ENCODE measurements at regions not wholly inside any gene's neighbourhood (a gene's known extent, or its start where the extent isn't known, plus 50 kb on each side); places are given as distances from the start of the nearest gene placed in this dataset.
"Not testable (repeated sequence)": the region's sequence is repeated elsewhere in the genome, so short reads cannot be mapped to it uniquely, and the experiment has no call there.

DNA sequence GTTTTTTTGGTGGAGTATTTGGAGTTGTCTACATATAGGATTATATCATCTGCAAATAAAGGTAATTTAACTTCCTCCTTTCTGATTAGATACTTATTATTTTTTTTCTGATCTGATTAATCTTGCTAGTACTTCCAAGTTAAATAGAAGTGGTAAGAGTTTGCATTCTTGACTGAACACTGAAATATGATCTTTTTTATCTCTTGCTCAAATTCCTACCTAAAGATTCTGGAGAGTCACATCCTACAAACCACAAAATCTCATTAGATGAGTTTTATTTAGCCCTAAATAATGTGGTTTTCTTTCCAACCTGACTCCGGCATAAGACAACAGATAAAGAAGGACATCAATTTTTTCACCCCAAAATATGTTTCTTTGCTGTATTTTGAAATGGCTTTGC lies 977.9 kb upstream of the GBE1 start:
- DNase-seq = no peak

DNA sequence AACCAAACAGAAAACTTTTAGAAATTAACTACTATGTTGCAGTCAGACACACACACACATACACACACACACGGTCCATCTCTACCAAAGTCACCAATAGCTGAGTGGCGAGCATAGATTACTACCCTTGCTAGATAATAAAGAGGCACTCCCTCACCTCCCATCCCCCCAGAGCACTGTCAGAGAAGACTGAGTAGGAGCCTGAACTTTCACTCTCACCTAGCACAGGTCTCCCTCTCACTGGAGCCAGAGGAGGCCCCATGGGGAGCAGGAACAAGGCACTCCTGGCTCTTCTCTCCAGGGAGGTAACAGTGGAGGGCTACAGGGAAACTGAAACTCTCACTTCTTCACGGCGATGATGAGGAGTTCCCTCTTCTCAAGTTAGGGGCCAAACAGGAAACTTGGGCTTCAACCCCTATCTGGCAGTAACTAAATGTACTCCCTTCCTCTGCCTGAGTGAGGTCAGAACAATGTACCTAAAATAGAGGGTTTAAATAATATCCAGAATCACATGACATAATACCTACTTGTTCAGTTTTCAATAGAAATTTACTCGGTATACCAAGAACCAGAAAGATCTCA lies 975.3 kb upstream of the GBE1 start:
- DNase-seq = no peak

DNA sequence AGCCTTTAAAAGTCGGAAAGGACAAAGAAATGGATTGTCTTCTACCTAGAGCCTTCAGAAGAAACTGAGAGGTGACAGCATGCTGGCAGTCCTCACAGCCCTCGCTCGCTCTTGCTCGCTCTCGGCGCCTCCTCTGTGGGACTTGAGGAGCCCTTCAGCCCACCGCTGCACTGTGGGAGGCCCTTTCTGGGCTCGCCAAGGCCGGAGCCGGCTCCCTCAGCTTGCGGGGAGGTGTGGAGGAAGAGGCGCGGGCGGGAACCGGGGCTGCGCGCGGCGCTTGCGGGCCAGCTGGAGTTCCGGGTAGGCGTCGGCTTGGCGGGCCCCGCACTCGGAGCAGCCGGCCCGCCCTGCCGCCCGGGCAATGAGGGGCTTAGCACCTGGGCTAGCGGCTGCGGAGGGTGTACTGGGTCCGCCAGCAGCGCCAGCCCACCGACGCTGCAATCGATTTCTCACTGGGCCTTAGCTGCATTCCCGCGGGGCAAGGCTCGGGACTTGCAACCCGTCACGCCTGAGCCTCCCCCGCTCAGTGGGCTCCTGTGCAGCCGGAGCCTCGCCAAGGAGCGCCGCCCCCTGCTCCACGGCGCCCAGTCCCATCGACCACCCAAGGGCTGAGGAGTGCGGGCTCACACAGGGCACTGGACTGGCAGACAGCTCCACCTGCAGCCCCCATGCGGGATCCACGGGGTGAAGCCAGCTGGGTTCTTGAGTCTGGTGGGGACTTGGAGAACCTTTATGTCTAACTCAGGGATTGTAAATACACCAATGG lies 953.8 kb upstream of the GBE1 start:
- DNase-seq = no peak

DNA sequence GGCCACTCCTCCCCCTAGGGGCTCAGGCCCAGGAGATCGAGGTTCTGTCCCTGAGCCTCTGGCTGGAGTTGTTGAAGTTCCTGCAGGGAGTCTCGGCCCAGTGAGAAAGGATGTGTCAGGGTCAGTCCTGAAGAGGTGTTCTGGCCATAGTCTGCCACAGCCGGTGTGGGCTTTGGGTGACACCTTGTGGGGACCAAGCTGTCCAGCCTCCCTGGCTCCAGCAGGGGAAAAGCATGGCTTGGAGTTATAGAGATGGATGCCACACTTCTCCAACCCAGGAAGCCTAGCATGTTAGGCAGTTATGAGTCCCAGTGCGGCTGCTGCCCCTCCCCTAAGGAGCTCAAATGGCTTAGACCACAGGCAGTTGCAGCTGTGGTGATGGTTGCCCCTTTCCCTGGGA lies 945.6 kb upstream of the GBE1 start:
- no peak for DNase-seq

DNA sequence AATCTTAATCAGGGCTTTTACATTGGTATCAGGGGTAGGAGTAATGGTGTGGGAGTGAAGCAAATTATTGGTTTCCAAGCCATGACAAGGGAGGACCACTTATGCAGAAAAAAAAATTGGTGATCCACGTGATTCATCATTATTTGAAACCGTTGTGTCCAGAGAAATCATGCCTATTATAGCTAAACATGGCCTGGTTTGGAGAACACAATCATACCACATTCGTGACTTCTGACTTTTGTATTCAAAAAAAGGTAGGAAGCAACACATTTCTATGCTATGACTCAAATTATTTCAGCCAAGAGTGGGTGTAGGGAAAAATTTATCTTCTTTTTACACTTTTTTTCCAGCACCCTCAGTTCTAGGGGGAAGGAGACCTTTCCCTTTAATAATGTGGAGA lies 924.3 kb upstream of the GBE1 start:
- no peak for DNase-seq

GRCh38 chr3:82676356-82677026 lies 915.0 kb upstream of the GBE1 start:
- DNase-seq = no peak

DNA sequence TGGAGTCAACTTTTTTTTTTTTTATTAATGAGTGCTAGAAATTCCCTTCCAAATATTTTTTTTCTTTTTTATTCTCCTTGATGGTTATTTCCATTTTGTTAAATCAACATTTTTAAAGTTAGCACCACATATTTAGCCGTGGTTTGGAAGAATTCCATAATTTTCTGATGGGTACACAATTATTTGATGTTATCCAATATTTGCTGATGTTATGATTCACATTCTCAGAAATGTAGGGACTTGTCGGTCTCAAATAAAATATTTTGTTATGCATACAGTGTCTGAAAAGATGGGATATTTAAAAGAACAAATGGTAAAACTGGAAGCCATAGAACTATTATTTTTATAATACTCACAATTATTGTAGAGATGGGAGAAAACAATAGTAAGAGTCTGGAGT lies 911.5 kb upstream of the GBE1 start:
- DNase-seq = no peak

- no peak for DNase-seq
Measured at GRCh38 chr3:82671466-82671865, 910.0 kb upstream of the GBE1 start.

DNA sequence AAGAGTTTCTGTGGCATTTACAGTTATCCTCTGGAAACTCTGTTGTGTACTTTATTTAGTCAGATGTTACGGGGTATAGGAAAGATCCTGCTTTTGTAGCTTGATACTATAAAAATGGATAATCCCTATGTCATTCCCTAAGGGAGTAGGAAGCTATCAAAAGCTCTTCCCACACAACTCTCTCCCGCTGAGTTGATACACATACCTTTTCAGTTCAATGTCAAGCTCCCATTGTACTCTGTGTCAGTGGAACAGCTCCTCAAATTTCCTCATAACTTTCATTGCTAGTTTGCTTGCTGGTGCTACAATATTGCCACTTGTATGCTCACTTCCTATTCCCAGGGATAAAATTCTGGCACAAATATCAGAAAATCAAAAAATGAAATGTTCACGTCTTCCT lies 893.3 kb upstream of the GBE1 start:
- no peak for DNase-seq

DNA sequence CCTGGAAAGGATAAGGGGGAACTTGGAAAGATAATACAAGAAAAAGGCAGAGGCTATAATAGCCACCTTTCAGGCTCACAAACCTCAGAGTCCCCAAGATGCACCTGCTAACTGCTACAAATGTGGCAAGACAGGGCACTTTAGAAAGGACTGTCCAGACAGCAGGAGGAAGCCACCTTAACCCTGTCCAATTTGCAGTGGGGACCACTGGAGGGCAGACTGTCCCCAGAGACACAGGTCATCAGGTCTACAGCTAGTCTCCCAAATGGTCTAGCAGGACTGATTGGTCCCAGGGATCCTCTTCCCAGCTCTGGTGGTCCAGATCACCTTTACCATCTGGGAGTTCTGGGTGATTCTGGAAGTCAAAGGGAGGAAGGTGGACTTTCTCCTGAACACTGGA lies 882.5 kb upstream of the GBE1 start:
- DNase-seq = no peak

GRCh38 chr3:82641701-82642100 lies 880.3 kb upstream of the GBE1 start:
- no peak for DNase-seq

DNA sequence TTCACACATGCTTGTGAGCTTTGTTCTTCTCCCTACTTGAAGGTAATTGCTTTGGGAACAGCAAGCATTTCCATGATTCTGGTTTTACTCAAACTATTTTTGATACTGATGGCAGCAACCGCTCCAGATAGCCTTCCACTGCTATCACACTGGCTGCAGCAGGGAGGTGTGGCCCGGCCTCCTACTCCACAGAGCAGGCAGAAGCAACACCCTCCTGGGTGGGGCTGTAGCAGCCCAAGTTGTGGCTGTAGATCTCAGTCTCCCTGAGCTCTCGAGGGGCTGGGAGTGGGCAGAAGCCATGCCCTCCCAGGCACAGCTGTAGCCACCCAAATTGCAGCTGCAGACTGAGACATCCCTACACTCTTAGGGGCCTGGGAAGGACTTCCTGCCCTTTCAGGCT lies 878.8 kb upstream of the GBE1 start:
- DNase-seq = no peak

DNA sequence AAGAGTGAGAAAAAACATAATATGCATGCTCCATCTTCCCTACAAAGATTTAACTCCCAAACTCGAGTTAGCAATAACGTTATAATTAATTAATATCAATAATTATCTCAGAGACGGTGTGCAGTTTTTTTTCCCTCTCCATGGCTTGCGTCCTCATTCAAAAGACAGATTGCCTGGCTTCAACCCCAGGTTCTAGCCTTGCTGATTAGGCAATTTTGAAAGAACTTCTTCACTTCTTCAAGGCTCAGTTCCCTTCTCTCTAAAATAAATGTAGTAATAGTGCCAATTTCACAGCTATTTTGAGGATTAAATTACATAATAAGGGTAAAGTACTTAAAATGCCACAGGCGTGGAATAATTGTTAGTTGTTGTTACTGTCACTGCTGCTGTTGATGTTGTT lies 876.1 kb upstream of the GBE1 start:
- no peak for DNase-seq

DNA sequence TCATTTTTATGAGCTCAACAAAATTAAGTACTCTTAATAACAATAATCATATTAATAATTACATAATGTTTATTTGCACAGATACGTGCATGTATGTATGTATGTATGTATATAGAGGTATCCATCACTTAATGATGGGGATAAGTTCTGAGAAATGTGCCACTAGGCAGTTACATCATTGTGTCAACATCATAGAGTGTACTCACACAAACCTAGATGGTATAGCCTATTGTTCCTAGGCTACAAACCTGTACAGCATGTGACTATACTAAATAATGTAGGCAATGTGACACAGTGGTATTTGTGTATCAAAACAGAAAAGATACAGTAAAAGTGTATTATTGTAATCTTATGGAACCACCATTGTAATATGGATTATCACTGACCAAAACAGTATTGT lies 874.7 kb upstream of the GBE1 start:
- no peak for DNase-seq

GRCh38 chr3:82633319-82633718 lies 871.9 kb upstream of the GBE1 start:
- DNase-seq = no peak

- no peak for DNase-seq
Measured at GRCh38 chr3:82629937-82630336, 868.5 kb upstream of the GBE1 start.

DNA sequence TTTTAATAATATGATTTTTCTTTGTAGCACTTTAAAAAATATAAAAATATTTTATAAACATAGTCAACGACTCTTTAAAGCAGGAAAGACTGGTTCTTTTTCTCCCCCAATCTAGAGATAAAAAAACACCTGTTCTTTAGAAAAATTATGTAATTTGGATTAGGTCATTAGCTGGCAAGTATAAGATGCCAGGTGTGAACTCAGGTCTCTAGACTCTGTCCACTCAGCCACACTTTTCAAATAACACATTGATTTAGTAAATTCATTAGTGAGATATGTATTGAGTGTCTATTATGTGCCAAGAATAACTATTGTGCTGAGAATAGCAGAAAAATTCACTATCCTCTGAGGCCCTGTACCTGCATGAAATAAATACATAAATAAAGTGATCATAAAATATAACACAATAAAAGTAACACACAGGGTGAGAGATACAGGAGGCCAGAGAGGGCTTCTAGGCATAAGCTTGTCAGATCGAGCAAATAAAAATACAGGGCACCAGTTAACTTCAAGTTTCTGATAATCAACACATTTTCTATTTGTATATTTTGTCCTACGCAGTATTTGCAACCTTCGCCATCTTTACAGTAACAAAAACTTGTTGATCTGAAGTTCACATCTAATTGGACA lies 867.1 kb upstream of the GBE1 start:
- no peak for DNase-seq

GRCh38 chr3:82627733-82628132 lies 866.3 kb upstream of the GBE1 start:
- DNase-seq = no peak

DNA sequence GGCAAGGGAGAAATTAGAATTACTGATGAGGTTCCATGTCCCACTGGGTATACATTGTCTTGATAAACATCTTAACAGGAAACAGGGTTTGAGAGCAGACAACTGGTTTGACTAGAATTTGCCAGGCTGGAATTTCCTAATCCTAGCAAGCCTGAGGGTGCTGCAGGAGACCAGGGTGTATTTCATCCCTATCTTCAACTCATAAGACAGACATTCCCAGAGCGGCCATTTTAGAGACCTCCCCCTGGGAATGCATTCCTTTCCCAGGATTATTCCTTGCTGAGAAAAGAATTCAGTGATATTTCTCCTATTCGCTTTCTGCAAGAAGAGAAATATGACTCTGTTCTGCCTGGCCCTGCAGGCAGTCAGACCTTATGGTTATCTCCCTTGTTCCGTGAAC lies 859.3 kb upstream of the GBE1 start:
- not testable (repeated sequence) for DNase-seq

DNA sequence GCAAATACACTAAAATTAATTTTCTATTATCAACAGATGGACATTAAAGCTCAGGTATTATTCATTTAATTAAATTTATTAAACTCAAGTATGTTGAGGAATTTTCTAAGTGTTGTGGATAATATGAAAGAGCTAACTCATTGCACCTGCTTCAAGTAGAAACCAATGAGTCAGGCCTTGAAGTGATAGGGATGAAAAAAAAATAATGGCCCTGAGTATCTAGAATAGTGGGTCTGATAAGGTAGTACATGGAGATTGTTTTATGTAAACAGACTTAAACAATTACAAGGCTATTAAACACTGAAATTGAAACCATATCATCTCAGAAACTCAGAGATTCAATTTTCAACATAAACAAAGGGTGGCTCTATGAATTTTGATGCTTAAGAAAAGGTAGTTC lies 857.1 kb upstream of the GBE1 start:
- DNase-seq = no peak

DNA sequence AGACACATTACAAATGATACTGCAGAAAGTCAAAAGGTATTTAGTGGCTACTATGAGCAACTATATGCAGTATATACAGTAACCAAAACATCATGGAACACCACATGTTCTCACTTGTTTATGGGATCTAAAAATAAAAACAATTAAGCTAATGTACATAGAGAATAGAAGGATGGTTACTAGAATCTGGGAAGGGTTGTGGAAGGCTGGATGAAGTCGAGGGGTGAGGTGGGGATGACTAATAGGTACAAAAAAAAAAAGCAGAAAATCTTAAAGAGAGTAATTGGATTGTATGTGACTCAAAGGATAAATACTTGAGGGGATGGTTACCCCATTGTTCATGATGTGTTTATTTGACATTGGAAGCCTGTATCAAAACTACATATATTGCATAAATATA lies 848.8 kb upstream of the GBE1 start:
- no peak for DNase-seq

GRCh38 chr3:82607391-82607790 lies 845.9 kb upstream of the GBE1 start:
- no peak for DNase-seq

DNA sequence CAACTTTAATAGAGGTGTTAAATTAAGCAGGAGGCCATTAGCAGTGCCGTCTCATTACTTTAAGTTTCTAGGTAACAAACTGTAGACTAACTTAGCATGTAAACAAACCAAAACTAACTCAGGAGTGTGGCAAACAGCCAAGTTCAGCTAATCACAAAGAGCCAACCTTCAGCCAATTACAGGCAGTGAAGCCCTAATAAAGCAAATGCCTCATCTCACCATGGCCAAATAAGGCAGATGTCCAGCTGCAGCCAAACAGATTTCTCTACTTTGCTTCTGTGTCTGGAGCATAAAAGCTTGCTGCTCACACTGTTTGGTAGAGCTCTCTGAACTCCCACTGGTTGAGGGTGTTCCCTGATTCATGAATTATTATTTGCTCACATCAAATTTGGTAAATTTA lies 835.4 kb upstream of the GBE1 start:
- DNase-seq = no peak

DNA sequence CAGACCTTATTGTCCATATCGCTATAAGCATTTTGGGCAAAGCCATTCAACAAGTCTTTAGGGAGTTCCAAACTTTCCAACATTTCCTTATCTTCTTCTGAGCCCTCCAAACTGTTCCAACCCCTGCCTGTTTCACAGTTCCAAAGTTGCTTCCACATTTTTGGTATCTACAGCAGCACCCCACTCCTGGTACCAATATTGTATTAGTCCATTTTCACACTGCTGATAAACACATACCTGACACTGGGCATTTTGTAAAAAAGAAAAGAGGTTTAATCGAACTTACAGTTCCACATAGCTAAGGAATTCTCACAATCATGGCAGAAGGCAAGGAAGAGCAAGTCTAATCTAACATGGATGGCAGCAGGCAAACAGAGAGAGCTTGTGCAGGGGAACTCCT lies 834.1 kb upstream of the GBE1 start:
- DNase-seq = no peak
